HG03039 (cell line): ENCODE measurements at regions not wholly inside any gene's neighbourhood (a gene's known extent, or its start where the extent isn't known, plus 50 kb on each side); places are given as distances from the start of the nearest gene placed in this dataset.

Source experiments
- ATAC-seq: cut with Tn5 transposase; IDR thresholded peaks from one replicate; pipeline ENCODE4 v1.9.1; 2021; ENCODE audit warnings: mild to moderate bottlenecking, moderate library complexity; ENCODE audit not compliant: unreplicated experiment

DNA sequence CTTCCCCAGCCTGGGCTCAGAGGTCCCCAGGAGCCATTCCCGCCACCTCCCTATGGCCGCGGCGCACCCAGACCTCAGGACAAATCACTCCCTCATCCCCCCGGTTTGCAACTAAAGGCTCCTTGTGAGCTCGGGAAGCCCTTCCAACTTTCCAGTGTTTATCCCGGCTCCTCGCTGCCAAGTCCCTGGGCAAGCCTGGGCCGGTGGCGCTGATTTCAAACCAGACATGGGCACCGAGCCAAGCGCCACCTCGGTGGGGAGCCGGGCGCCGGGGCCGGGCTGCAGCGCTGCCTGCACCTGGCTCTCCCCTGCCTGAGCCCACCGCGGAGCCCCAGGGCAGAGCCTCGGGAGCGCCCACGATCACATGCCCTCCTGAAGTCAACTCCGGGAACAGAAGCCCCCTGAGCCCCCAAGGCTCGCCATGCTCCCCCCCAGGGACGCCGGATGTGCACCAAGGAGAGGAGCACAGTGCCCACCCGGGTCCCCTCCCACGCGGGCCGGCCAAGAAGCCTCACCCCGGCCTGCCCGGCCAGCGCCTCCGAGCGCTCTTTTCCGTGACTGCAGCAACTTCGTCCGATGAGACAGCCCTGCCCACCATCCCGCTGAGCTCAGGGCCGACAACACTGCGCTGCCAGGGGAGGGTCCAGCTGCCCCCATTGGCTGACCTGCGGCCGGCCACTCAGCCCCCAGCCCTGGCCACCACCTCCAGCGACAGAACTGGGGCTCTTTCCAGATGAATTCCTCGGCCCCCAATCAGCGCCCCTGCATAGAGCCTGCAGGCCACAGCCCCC is 50.0 kb downstream of the NCOR2 start:
- no peak for ATAC-seq

DNA sequence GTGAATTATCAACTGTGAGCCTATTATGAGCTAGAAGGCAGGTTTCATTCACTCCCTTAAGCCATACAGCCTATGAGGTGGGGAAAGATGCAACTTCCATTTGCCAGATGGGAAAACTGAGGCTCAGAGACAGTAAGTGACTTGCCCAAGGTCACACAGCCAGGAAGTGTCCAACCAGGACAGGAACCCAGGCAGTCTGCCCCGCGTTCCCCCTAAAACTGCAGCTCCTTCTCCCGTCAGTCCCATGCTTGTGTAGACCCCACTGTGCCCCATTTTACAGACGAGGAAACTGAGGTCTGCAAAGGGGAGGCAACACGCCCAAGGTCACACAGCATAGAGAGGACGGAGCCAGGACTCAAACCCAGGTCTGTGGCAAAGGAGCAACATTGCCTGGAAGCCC is 50.6 kb downstream of the NCOR2 start:
- no peak for ATAC-seq

DNA sequence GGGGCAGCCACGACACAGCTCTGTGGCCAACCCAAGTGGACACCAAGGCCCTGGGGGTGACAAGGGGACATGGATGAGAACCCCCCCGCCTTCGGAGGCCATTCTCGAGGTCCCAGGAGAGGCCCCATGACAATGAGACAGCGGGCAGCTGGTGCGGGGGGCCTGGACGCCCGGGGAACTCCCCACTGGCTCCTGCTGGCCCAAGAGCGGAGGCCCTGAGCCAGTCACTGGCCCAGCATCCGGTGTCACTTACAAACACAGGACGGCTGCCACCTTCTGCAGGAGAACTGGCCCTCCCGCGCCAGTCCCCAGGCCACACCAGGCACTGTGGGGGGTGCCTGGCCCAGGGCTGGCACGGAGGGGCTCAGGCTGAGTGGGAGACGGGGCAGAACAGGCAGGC is 51.4 kb downstream of the NCOR2 start:
- no peak for ATAC-seq

DNA sequence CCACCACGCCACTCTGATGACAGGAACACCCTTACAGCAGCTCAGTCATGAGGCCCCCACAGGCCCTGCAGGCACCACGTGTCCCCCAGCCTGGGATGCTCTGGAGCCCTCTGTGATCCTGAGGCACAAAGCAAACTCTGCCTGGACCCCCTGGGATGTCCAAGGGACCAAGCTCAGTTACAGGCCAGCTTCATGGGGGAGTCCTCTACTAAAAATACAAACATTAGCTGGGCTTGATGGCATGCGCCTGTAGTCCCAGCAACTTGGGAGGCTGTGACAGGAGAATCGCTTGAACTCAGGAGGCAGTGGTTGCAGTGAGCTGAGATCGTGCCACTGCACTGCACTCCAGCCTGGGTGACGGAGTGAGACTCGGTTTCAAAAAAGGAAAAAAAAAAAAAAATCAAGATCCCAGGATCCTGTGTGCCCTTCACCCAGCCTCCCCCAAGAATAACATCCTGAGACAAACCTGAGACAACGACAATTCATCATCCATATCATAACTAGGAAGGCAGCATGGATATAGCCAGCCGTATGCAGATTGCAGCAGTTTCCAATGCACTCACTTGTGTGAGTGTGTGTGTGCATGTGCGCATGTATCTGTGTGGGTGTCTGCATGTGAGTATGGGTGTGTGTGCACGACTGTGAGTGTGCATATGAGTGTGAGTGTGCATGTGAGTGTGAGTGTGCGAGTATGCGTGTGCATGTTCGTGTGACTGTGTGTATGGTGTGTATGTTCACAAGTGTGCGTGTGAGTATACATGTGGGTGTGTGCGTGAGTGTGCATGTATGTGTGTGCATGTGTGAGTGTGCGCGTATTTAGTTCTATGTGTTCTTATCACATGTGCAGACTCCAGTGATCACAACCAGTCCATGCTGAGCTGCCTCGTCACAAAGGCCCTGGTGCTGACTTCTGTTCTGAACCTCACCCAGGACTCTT is 52.1 kb downstream of the NCOR2 start:
- no peak for ATAC-seq

DNA sequence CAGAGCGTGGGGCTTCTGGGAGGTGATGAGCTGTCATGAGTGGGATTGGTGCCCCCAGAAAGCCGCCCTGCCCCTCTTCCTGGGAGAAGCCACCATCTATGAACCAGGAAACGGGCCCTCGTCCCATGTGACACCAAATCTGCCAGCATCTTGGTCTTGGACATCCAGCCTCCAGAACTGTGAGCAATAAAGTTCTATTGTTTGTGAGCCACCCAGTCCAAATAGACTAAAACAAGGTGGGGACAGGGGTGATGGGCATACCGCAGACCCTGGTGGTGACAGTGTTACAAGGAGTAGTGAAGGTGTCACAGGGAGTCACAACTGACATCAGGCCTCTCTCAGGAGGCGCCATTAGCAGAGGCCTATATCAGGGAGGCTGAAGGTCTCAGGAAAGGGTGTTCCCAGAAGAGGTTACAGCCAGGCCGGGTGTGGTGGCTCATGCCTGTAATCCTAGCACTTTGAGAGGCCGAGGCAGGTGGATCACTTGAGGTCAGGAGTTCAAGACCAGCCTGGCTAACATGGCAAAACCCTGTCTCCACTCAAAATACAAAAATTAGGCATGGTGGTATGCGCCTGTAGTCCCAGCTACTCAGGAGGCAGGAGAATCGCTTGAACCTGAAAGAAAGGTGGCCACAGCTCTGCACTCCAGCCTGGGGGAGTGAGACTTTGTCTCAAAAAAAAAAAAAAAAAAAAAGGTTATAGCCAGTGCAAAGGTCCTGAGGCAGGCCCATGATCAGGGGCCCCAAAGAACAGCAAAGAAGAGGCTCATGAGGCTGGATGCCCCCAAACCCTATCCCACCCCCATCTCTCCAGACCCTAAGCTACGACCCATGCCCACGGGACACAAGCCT is 53.0 kb downstream of the NCOR2 start:
- no peak for ATAC-seq

DNA sequence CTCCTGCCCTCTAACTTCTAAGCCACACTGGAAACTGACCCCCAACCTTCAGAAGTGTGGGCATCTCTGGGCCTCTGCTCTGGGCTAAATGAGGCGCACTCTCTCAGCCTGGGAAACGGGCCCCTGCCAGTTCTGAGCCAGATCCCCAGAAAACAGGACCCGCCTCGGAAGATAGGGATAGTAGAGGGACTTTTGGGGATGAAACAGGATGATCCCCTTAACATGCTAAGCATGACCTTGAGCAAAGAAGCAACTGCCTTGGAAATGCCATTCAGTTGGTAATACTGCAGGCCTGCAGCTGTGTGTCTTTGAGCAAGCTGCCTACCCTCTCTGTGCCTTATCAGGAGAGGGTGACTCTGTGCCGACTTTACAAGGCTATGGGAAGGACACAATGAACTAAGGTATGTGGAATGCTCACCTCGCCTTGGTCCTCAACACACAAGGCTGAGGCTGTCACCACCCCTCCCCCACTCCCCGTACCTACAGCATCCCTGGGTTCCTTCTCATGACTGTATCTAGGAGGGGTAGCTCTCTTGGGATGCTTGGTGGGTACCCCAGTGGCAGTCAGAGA is 54.0 kb downstream of the NCOR2 start:
- ATAC-seq: no peak

DNA sequence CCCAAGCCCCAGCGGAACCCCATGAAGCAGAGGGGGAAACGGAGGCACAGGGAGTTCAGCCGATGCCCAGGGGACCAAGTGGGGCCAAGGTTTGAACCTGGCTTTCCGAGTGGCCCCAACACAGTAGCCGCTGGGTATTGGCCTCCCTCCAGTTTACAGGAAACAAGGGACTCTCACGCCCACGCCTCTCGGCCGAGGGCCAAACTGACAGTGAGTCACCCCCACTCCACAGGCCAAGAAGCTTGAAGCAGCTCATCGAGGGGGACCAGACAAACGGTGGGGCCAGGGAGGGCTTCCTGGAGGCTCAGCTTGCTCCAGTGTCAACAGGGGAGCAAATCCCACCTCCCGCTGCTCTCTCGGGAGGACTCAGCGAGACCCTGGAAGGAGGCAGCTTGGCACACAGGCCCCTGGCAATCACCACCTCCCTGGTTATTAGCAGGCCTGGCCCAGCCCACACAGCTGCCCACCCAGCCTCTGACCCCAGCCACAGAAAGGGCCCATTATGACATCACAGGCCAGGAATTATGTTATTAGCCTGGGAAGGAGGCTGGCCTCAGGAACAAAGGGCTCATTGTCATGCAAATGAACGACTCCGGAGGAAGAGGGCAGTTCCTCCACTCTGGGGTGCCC is 54.6 kb downstream of the NCOR2 start:
- ATAC-seq: no peak

DNA sequence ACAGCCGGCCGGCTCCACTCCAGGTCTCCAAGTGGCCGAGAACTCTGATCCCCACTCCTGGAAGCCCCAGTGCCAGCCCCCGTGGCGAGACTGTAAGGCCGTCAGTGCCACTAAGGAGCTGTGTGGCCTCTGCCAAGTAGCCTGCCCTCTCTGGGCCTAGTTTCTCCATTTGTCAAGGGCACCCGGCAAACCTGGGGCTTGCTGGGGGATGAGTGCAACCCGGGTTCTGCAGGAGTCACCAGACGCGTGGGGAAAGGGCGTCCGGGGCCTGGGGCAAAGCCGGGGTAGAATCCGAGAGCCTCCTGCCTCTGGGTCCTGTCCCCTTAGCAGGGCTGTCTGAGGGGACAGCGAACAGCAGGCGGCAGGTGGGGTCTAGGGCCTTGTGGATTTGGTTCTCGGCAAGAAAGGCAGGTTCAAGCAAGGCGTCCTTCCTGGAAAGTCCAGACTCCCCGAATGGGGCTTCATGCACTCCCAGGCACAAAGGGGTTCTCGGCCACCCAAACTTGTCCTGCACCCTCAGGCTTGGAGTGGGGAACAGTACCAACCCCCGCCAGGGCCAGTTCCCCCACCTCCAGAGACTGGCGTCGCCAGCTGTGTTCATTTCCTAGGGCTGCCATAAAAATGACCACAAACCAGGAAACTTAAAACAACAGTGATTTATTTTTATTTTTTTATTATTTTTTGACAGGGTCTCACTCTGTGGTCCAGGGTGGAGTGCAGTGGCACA is 56.0 kb downstream of the NCOR2 start:
- no peak for ATAC-seq

DNA sequence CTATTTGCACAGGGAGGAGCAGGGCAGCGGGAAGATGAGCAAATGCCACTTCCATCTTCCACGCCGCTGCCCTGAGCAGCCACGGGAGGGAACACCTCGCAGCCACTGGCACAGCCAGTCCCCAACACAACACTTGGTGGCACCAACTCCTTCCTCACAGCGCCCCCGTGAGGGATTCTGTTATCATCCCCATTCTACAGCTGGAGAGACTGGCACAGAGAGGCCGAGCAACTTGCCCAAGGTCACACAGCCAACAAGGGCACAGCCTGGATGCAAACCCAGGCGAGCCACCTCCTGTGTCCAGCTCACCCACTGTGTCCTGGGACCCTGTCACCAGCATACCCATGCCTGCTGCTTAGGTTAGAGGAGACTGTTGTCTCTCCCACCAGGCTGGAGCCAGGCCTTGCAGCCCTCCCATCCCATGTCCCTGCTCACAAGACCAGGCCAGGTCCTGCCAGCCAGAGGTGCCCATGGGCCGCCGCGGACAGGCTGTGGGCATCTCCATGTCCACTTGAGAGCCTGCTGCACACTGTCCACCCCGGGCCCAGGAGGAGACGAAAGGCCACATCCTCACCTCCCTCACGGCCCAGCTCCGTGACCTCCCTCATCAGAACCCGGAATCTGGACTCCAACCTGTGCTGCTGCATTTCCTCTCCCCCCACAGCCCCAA is 57.0 kb downstream of the NCOR2 start:
- no peak for ATAC-seq

DNA sequence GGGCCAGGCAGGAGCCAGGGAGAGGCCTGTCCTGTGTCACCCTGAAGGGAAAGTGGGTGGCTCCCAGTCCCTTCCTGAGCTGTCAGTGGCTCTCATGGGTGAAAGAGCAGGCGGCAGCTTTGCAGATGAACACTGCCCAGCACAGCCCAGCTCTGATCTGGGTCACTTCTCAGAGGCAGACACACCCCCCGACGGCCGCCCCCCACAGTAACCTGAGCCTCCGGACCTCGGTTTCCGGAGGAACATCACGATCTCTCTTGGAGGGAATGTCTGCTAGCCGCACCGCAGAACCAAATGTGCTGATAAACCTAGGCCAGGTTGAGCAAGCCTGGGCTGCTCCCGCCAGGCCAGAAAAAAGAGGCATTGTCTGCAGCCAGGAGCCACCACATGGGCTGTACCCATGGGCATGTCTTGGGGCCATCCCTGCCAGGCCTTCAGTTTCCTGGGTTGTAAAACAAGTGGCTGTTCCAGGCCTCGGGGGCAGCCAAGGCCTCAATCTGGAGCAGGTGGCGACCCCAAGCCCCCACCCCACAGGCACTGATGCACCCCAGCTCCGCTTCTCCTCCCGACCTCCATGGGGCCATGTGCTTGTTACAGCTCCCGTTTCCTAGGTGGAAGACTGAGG is 57.6 kb downstream of the NCOR2 start:
- ATAC-seq: no peak

DNA sequence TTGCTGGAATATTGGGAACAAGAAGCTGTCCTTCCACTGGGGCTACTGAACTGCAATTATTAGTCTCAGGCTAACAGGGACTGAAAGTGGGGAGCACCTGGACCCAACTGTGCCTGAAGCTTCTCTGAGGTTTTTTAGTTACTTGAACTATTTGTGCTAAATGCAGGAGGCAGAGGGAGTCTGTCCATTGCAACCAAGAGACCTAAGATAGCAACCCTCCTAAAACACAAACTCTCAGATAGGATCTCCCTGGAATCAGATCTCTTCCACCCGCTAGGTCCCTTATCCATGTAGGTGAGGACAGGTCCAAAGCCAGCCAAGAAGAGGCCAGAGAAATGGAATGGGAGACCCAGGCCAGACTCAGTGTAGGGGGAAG is 58.1 kb downstream of the NCOR2 start:
- ATAC-seq: no peak

DNA sequence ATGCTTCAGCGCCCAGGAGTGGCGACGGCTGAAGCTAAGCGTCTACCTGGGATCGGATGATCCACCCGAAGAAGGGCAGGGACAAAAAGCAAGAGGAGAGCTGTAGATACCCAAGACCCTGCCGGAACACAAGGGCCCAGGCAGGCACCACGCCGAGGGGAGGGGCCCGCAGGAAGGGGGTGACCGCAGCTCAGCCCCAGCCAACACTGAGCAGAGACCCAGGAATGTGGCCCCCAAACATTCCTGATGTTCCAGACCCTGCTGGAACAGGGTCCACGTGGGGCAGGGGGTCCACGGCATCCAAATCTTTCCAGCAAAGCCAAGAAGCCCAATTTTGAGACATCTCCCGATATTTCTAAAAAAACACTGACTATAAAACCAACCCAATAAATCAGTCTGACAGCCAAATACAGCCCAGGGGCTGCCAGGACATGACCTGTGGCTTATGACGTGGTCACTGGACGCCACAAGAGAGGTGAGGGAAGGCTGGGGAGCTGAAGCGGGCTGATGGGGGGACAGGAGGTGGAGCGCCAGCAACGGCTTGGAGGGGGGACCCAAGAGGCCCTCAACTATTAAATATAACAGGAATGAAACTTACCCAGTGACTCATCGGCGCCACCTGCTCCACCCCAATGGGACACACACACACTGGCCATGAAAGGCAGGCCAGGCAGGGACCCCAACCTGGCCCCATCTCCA is 58.9 kb downstream of the NCOR2 start:
- ATAC-seq: no peak

DNA sequence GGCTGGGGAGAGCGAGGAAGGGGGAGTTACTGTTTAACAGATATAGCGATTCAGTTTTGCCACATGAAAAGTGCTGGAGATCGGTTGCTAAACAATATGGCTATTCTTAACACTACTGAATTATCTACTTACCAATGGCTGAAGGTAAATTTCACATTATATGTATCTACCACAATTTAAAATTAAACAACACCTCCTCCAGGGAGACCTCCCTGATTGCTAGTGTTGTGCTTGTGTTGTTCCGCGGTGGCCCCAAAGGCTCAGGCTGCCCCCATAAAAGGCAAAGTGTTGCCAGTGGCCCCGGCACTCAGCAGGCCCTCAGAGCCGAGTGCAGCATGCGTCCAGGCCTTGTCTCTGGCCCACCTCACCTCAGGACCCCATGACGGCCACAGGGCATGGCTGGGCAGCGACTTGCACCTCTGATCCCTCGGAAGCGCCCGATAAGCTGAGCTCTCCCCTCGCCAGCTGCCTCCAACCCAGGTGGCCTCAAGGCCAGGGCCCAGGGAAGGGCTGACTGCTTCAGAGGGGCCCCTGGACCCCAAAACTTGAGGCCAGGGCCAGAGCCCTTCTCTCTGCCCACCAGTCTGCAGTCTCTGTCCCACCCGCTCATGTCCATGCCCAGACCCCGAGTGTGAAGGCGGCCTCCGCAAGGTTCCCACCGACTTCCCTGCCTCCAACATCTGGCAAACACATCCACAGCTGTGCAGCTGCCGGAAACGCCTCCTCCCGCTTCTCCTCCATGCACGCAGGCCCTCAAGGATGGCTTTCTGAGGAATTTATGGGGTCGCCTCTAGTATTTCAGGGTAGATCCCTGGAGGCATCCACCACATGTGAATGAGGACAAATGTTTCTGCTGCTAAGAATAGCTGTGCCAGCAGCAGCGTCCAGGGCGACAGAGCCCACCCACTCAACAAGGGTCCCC is 60.0 kb downstream of the NCOR2 start:
- no peak for ATAC-seq

DNA sequence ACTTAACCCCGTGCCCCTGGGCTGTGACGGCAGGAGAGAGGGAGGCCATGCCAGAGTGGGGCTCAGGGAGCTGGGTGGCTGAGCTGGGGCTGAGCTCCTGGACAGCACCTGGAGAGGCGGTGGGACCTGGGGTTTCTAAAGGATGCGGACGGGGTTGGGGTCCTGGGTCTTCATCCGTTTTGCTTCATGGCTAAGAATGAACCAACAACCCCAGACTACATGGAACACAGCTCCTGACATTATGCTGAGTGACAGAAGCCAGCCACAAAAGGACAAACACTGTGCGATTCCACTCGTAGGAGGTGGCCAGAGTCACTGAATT is 60.6 kb downstream of the NCOR2 start:
- ATAC-seq: no peak

DNA sequence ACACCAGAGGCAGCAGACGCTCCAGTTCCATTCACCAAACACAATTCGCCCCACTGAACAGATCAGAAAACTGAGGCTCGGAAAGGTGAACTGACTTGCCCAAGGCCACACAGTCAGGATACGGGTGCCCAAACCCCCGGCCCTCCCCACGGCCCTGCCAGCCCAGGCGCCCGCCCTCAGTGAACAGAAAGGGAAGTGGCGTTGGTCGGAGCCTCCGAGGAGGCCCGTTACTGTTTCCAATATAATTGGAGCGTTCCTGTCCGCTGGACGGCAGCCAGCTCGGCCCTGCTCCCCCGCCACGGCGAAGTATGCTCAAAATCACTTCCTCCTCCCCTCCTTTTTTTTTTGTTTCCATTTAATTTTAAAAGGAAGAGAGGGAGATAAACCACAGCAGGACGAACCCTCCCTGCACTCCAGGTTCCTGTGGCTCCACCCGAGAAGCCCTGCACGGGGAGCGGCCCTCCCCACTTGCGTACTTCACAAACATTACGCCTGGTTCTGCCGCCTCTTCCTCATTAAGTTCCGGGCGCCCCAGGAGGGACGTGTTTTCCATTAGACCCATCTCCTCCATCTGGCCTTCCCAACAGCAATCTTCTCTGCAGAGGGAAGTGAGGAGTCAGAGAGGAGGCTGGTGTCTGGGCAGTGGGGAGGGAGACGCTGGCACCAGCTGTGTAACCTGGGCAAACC is 61.1 kb downstream of the NCOR2 start:
- ATAC-seq: no peak

DNA sequence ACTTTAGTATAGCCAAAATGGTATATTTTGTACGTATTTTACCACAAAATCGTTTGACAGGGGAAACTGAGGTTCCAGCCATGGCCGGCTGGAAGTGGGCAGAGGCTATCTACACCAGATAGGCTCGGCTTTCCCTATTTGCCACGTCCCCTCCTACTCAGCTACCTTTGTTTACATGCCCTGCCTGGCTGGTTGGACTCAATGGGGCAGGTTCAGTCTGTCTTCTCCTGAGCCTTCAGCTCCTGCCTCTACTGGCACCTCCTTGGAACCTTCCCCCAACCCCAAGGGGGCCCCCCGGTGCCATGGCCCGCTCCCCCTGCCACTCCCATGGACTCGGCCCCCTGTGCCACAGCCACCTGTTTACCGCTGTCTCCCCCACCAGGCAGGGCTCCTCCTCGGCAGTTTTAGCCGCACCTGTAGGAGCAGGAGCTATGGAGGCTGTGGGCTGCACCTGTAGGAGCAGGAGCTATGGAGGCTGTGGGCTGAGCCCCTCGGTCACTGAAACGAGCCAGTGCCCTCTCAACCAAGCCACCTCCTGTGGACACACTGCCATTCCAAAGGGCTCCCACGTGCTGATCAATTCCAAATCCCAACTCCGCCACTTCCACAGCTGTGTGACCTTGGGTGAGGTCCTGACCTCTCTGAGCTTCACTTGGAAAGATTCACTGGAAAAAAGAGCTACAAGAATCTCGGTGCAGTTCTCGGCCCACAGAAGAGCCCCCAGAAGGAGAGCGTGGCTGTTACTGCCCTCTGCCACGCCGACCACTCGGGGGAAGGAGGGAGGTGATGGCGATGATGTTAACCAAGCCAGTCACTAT is 62.2 kb downstream of the NCOR2 start:
- no peak for ATAC-seq
